Natural killer cell treated with Interleukin-12 subunit alpha and Interleukin-12 subunit beta and Interleukin-15 and Interleukin-18, amount 100 ng/mL, for 72 hours (primary cell): ENCODE measurements at regions not wholly inside any gene's neighbourhood (a gene's known extent, or its start where the extent isn't known, plus 50 kb on each side); places are given as distances from the start of the nearest gene placed in this dataset.
A peak's percentile ranks its signal among the peaks of the same experiment; 100 is the strongest.

Source experiments
- ATAC-seq, 2 donors: fragments of 150-1000 bp; cut with Tn5 transposase in 1 of 2; sonication (Bioruptor Pico), chemical (Tn5 transposase) in 1 of 2; 2 replicates each; pipeline ENCODE4 v1.10.0; 2021
- DNase-seq: peaks from one replicate; pipeline ENCODE4 v3.0.0; 2022; ENCODE audit warnings: low spot score
- H3K27ac Mint-ChIP-seq, 2 donors: 1 replicate in 1 of 2; 2 replicates in 1 of 2; pipeline ENCODE4 v1.8.0; 2022; ENCODE audit warnings: mixed read lengths in 2 of 2, mild to moderate bottlenecking in 1 of 2, moderate library complexity in 1 of 2
- H3K27me3 Mint-ChIP-seq, 2 donors: 1 replicate in 1 of 2; 2 replicates in 1 of 2; pipeline ENCODE4 v1.8.0; 2022; ENCODE audit warnings: mixed read lengths in 2 of 2
- H3K36me3 Mint-ChIP-seq: one replicate; pipeline ENCODE4 v1.8.0; 2022; ENCODE audit warnings: mixed read lengths
- H3K4me1 Mint-ChIP-seq, 2 donors: 1 replicate in 1 of 2; 2 replicates in 1 of 2; pipeline ENCODE4 v1.8.0; 2022; ENCODE audit warnings: low read depth in 2 of 2, mixed read lengths in 2 of 2, mild to moderate bottlenecking in 1 of 2
- H3K4me3 Mint-ChIP-seq: one replicate; pipeline ENCODE4 v1.8.0; 2022; ENCODE audit warnings: mixed read lengths
- H3K9me3 Mint-ChIP-seq: 2 replicates; pipeline ENCODE4 v1.8.0; 2022; ENCODE audit warnings: mixed read lengths

DNA sequence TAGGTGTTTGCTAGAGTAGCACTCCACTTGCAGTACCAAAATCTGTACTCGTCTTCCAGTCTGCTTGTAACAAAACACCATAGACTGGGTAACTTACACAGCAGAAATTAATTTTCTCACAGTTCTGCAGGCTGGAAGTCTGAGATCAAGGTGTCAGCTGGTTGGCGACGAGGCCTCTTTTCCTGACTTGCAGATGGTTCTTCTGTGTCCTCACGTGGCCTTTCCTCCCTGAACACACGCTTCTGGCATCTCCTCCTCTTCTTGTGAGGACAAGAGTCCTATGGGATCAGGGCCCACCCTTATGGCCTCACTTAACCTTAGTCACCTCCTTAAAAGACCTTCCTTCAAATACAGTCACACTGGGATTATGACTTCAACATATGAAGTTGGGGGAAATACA lies 493.5 kb upstream of the MYT1L start:
- no peak for DNase-seq

GRCh38 chr2:2823061-2823753 lies 492.1 kb upstream of the MYT1L start:
- H3K36me3 Mint-ChIP-seq = no peaks in the 10 kb centered on the region
- peaks cover 13% of the 10 kb centered on the region for H3K9me3 Mint-ChIP-seq
- ATAC-seq (no peak), DNase-seq (no peak)
- no peak overlapping the region for H3K4me3 Mint-ChIP-seq
- no peak overlapping the region for H3K27ac Mint-ChIP-seq
- H3K4me1 Mint-ChIP-seq = no peaks in the 10 kb centered on the region
- peaks cover 0 to 20% of the 10 kb centered on the region in 2 donors for H3K27me3 Mint-ChIP-seq

More for the DNA sequence above, 493.5 kb upstream of the MYT1L start:
- no peaks in the 10 kb centered on the region for H3K4me1 Mint-ChIP-seq
- no peak for ATAC-seq
- H3K27ac Mint-ChIP-seq = no peak overlapping the region
- H3K9me3 Mint-ChIP-seq = peaks cover 13% of the 10 kb centered on the region
- no peak overlapping the region for H3K4me3 Mint-ChIP-seq
- peaks cover 0 to 10% of the 10 kb centered on the region in 2 donors for H3K27me3 Mint-ChIP-seq
- H3K36me3 Mint-ChIP-seq = no peaks in the 10 kb centered on the region

DNA sequence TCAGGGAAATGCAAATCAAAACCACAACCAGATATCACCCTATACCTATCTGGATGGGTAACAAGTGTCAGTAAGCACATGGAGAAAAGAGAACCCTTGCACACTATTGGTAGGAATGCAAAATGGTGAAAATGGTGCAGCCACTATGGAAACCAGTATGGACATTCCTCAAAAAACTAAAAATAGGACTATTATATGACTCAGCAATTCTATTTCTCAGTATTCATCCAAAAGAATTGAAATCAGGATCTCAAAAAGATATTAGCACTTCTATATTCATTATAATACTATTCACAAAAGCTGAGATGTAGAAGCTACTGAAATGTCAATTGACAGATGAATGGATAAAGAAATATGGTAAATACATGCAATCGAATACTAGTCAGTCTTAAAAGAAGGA lies 491.1 kb upstream of the MYT1L start:
- H3K27me3 Mint-ChIP-seq = peaks cover 0 to 28% of the 10 kb centered on the region in 2 donors
- no peak for DNase-seq
- H3K4me1 Mint-ChIP-seq = no peaks in the 10 kb centered on the region
- ATAC-seq = no peak
- H3K9me3 Mint-ChIP-seq = peaks cover 16% of the 10 kb centered on the region
- H3K4me3 Mint-ChIP-seq = no peak overlapping the region
- peaks cover 5% of the 10 kb centered on the region for H3K36me3 Mint-ChIP-seq
- H3K27ac Mint-ChIP-seq = no peak overlapping the region

DNA sequence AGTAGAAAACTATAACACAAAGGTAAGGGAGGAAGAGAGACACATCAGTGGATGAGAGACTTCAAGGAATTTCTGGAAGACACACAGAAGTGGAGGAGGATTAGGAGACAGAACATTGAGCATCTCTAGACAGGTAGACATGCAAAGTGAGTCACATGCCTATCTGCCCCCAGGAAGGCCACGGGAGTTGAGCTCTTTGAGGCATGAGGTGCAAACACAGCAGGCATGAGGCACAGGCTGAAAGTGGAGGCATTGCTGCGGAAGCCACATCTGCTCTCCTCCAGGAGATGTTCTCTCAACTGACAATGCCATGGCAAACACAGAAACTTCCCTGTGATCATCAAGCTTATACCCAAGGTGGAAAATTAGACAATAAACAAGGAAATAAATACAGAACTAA lies 481.6 kb upstream of the MYT1L start:
- Mint-ChIP-seq H3K36me3 (peaks cover 13% of the 10 kb centered on the region), H3K9me3 (peaks cover 6% of the 10 kb centered on the region), H3K27me3 (peaks cover 0 to 2% of the 10 kb centered on the region in 2 donors), H3K4me3 (no peak overlapping the region), H3K4me1 (no peaks in the 10 kb centered on the region), H3K27ac (no peak overlapping the region)
- DNase-seq = no peak
- ATAC-seq = no peak

GRCh38 chr2:2812117-2812516 lies 481.0 kb upstream of the MYT1L start:
- Mint-ChIP-seq H3K9me3 (peaks cover 5% of the 10 kb centered on the region), H3K27me3 (no peaks in the 10 kb centered on the region), H3K36me3 (peaks cover 11% of the 10 kb centered on the region), H3K4me3 (no peak overlapping the region), H3K27ac (no peak overlapping the region), H3K4me1 (no peaks in the 10 kb centered on the region)
- ATAC-seq (peak in 1 of 2 donors; percentile 24), DNase-seq (no peak)

DNA sequence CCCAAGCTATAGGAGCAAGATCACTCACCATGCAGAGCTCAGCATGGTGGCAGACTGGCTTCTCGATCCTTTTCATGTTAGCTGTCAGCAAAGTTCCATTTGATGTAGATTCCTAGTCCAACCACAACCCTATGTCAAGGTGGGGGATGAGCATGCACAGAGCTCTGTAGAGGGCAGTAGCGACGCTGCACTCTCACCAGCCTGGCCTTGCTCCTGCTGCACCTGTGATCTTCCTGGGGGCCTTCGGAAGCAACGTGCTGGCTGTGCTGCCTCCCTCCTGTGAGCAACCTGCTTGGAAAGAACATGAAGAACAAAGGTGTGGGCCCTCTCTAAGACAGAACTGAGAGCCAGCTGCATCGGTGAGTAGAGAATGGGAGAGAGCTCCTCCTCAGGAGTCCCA lies 479.4 kb upstream of the MYT1L start:
- H3K9me3 Mint-ChIP-seq = peaks cover 5% of the 10 kb centered on the region
- no peaks in the 10 kb centered on the region for H3K27me3 Mint-ChIP-seq
- no peaks in the 10 kb centered on the region for H3K4me1 Mint-ChIP-seq
- DNase-seq (no peak), ATAC-seq (peak in 1 of 2 donors; percentile 17)
- H3K36me3 Mint-ChIP-seq = peaks cover 11% of the 10 kb centered on the region
- H3K4me3 Mint-ChIP-seq = no peak overlapping the region
- H3K27ac Mint-ChIP-seq = no peak overlapping the region

- H3K36me3 Mint-ChIP-seq = peaks cover 11% of the 10 kb centered on the region
Measured at GRCh38 chr2:2809771-2810170, 478.7 kb upstream of the MYT1L start.

DNA sequence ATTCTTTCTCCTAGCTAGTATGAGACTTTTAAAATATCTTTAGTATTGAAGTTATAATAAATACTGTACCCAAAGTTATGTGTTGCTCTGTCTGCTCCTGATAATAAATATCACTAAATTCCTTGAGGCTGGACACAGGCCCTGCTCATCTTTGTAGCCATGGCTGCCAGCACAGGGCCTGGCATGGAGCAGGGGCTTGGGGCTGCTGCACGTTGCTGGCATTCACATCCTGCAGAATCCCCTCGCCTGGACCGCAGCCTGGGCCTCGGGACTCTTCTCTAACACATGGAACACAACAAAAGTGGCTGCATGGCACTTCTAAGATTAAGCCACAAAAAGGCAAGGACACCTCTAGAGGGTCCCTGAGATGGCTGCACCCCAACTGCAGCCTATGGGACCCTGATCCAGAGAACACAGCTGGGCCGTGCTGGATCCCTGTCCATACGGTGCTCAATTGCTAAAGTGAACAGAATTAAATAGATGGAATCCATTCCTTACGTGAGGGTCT lies 477.5 kb upstream of the MYT1L start:
- no peak for ATAC-seq
- Mint-ChIP-seq H3K27me3 (no peaks in the 10 kb centered on the region), H3K36me3 (peaks cover 6% of the 10 kb centered on the region)

More at GRCh38 chr2:2809771-2810170, 478.7 kb upstream of the MYT1L start:
- no peak for DNase-seq
- H3K27me3 Mint-ChIP-seq = no peaks in the 10 kb centered on the region
- H3K4me1 Mint-ChIP-seq = no peaks in the 10 kb centered on the region
- no peak overlapping the region for H3K4me3 Mint-ChIP-seq
- no peak overlapping the region for H3K27ac Mint-ChIP-seq
- peaks cover 5% of the 10 kb centered on the region for H3K9me3 Mint-ChIP-seq
- ATAC-seq = no peak

DNA sequence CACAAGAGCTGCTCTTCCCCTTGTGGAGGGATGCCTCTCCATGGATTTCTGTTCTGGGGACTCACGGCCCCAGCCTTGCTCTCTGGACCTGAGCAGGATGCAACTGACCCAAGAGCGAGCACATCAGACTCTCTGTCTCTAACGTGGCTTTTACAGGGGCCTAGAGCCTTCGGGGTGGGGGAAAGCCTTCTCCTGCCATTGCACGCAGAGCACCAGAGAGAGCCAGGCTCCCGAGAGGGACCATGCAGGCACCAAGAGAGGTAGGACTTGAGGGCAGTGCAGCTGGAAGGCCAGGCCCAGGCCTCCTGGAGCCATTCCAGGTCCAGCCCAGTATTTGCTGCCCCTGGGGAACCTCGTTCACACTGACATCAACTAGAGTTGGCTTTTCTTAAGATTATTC lies 475.6 kb upstream of the MYT1L start:
- Mint-ChIP-seq H3K4me1 (no peaks in the 10 kb centered on the region), H3K27me3 (peaks cover 0 to 7% of the 10 kb centered on the region in 2 donors), H3K36me3 (no peaks in the 10 kb centered on the region), H3K4me3 (no peak overlapping the region), H3K27ac (no peak overlapping the region), H3K9me3 (no peaks in the 10 kb centered on the region)
- DNase-seq = no peak
- ATAC-seq = no peak

More for the DNA sequence above, 477.5 kb upstream of the MYT1L start:
- DNase-seq = no peak
- no peak overlapping the region for H3K27ac Mint-ChIP-seq
- H3K4me3 Mint-ChIP-seq = no peak overlapping the region
- H3K9me3 Mint-ChIP-seq = peaks cover 5% of the 10 kb centered on the region
- no peaks in the 10 kb centered on the region for H3K4me1 Mint-ChIP-seq

DNA sequence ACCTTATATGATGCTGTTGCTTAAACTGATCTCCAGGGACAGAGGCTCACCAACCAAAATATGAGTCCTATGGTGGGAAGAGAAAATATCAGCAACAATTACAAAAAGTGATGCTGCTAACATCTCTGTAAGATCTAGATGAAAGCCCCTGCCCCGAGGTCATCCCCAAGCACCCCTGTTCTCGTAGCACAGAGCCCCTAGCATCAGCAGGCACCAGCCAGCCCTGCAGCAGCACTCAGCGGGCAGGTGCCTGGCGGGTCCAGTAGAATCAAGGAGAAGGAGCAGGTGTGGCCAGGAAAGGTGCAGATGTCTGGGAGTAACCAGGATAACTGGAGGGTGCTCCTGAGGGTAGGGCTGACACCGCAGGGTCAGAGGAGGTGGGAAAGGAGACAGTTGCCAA lies 474.2 kb upstream of the MYT1L start:
- DNase-seq = no peak
- no peaks in the 10 kb centered on the region for H3K9me3 Mint-ChIP-seq
- no peaks in the 10 kb centered on the region for H3K4me1 Mint-ChIP-seq
- ATAC-seq = no peak
- H3K4me3 Mint-ChIP-seq = no peak overlapping the region
- no peak overlapping the region for H3K27ac Mint-ChIP-seq
- peaks cover 0 to 7% of the 10 kb centered on the region in 2 donors for H3K27me3 Mint-ChIP-seq
- no peaks in the 10 kb centered on the region for H3K36me3 Mint-ChIP-seq

GRCh38 chr2:2804528-2804927 lies 473.5 kb upstream of the MYT1L start:
- Mint-ChIP-seq H3K4me3 (no peak overlapping the region), H3K9me3 (no peaks in the 10 kb centered on the region), H3K4me1 (no peaks in the 10 kb centered on the region), H3K27ac (no peak overlapping the region), H3K36me3 (no peaks in the 10 kb centered on the region), H3K27me3 (peaks cover 0 to 7% of the 10 kb centered on the region in 2 donors)
- ATAC-seq (no peak), DNase-seq (no peak)

DNA sequence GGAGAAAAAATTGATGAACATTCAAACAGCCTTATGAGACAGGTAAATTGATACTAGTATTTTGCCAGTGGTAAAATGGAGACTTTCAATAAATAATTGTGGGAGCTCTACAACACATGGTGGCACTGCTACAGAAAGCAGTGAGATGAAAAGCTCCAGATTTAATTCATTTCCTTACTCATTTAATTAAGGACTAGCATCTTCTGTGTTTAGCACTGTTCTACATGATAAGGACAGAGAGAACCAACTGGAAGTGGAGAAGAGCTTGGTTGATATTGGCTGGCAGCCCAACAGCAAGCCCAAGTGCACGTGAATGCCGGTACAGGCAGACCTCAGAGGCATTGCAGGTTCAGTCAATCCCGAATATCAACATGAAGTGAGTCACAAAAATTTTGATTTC lies 470.4 kb upstream of the MYT1L start:
- Mint-ChIP-seq H3K4me3 (no peak overlapping the region), H3K27me3 (peaks cover 4 to 7% of the 10 kb centered on the region in 2 donors), H3K36me3 (no peaks in the 10 kb centered on the region), H3K4me1 (no peaks in the 10 kb centered on the region), H3K9me3 (no peaks in the 10 kb centered on the region), H3K27ac (no peak overlapping the region)
- DNase-seq (no peak), ATAC-seq (no peak)

DNA sequence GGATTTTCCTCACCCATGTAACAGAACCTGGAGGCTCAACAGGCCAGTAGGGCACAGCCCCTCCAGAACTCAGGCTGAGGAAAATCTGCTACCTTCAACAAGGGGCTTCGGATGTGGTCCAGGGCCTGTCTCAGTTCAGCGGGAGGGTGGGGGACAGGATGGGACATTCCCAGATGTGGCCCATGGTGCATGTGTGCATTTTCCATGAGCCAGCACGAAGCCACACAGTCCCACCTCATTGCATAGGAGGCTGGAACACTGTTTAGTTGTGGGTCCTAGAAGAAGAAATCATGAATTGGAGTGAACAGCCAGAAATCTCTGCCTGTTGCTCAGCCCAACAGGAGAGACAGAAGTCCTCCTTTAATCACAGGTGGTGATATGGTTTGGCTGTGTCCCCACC lies 469.6 kb upstream of the MYT1L start:
- peaks cover 4 to 7% of the 10 kb centered on the region in 2 donors for H3K27me3 Mint-ChIP-seq
- ATAC-seq = no peak

DNA sequence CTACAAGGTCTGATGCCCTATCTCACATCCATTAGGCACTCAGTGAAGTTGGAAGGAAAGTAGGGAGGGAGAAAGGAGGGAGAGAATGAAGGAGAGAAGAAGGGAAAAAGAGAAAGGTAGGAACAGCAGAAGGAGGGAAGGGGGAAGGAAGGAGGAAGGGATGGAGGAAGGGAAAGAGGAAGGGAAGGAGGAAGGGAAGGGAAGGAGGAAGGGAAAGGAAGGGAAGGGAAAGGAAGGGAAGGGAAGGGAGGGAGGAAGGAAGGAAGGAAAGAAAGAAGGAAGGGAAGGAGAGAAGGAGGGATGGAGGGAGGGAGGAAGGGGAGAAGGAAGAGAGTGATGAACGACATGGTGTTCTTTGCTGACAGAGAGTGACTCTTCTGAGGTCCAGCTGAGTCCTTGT lies 468.9 kb upstream of the MYT1L start:
- Mint-ChIP-seq H3K27me3 (peaks cover 4 to 7% of the 10 kb centered on the region in 2 donors), H3K4me3 (no peak overlapping the region), H3K36me3 (no peaks in the 10 kb centered on the region), H3K4me1 (no peaks in the 10 kb centered on the region), H3K9me3 (no peaks in the 10 kb centered on the region), H3K27ac (no peak overlapping the region)
- DNase-seq = no peak
- no peak for ATAC-seq

More for the DNA sequence above, 469.6 kb upstream of the MYT1L start:
- Mint-ChIP-seq H3K4me1 (no peaks in the 10 kb centered on the region), H3K4me3 (no peak overlapping the region), H3K27ac (no peak overlapping the region), H3K9me3 (no peaks in the 10 kb centered on the region), H3K36me3 (no peaks in the 10 kb centered on the region)
- DNase-seq = no peak
